PC-3 (cell line): ENCODE measurements at regions not wholly inside any gene's neighbourhood (a gene's known extent, or its start where the extent isn't known, plus 50 kb on each side); places are given as distances from the start of the nearest gene placed in this dataset.

Source experiments
- CTCF ChIP-seq: fragments of 300-600 bp; sonication (generic); conservative IDR thresholded peaks from 2 replicates; pipeline ENCODE4 v1.5.1; 2017; ENCODE audit warnings: antibody characterized with exemption, low read depth, mild to moderate bottlenecking, low read length
- EZH2 ChIP-seq: fragments of 300-600 bp; sonication (generic); IDR thresholded peaks from one replicate; pipeline ENCODE4 v1.6.1; 2017; ENCODE audit warnings: antibody characterized with exemption, mild to moderate bottlenecking, low read length; ENCODE audit not compliant: unreplicated experiment
- EZH2phosphoT487 ChIP-seq: fragments of 300-600 bp; sonication (generic); IDR thresholded peaks from 2 replicates; pipeline ENCODE4 v1.6.1; 2018; ENCODE audit warnings: mild to moderate bottlenecking, antibody characterized with exemption, low read length, borderline replicate concordance

GRCh38 chr1:192936313-192937018 lies 122.7 kb downstream of the UCHL5 start:
- TF ChIP-seq CTCF (no peak), EZH2 (no peak), EZH2phosphoT487 (no peak)
